ENCODE measurements at regions not wholly inside any gene's neighbourhood (a gene's known extent, or its start where the extent isn't known, plus 50 kb on each side); places are given as distances from the start of the nearest gene placed in this dataset.
"Not testable (repeated sequence)": the region's sequence is repeated elsewhere in the genome, so short reads cannot be mapped to it uniquely, and the experiment has no call there.

GRCh38 chr5:100119903-100120302 is 415.3 kb upstream of the FAM174A start:
- TF ChIP-seq CTCF (conservative IDR thresholded peaks at IDR 0.05; ENCODE audit: low read depth, low read length) = no peak
- DNase-seq (ENCODE audit: low read depth) = no peak
- H3K4me3 ChIP-seq (ENCODE audit: low read depth, low read length) = no peak overlapping the region

- DNase-seq (ENCODE audit: low read depth) = no peak
- H3K4me3 ChIP-seq (ENCODE audit: low read depth, low read length) = no peak overlapping the region
- TF ChIP-seq CTCF (conservative IDR thresholded peaks at IDR 0.05; ENCODE audit: low read depth, low read length) = no peak
Observed at GRCh38 chr5:100110497-100110896, 424.7 kb upstream of the FAM174A start.

GRCh38 chr5:100108883-100109282 is 426.3 kb upstream of the FAM174A start:
- DNase-seq (ENCODE audit: low read depth) = no peak
- no peak for TF ChIP-seq CTCF (conservative IDR thresholded peaks at IDR 0.05; ENCODE audit: low read depth, low read length)
- no peak overlapping the region for H3K4me3 ChIP-seq (ENCODE audit: low read depth, low read length)

- DNase-seq (ENCODE audit: low read depth); H3K4me3 ChIP-seq (ENCODE audit: low read depth, low read length): not testable (repeated sequence)
Observed at GRCh38 chr5:100103592-100104119, 431.5 kb upstream of the FAM174A start.

- not testable (repeated sequence) for DNase-seq (ENCODE audit: low read depth); H3K4me3 ChIP-seq (ENCODE audit: low read depth, low read length)
Observed at GRCh38 chr5:100101466-100101865, 433.7 kb upstream of the FAM174A start.

- H3K4me3 ChIP-seq (ENCODE audit: low read depth, low read length); DNase-seq (ENCODE audit: low read depth): not testable (repeated sequence)
Observed at GRCh38 chr5:100096328-100096727, 438.8 kb upstream of the FAM174A start.

GRCh38 chr5:100080703-100081102 is 454.5 kb upstream of the FAM174A start:
- H3K4me3 ChIP-seq (ENCODE audit: low read depth, low read length); DNase-seq (ENCODE audit: low read depth): not testable (repeated sequence)

- not testable (repeated sequence) for DNase-seq (ENCODE audit: low read depth); H3K4me3 ChIP-seq (ENCODE audit: low read depth, low read length)
Observed at GRCh38 chr5:100079163-100079562, 456.0 kb upstream of the FAM174A start.

GRCh38 chr5:100066020-100066419 is 469.2 kb upstream of the FAM174A start:
- DNase-seq (ENCODE audit: low read depth); H3K4me3 ChIP-seq (ENCODE audit: low read depth, low read length): not testable (repeated sequence)

GRCh38 chr5:100043475-100043874 is 491.7 kb upstream of the FAM174A start:
- no peak for TF ChIP-seq CTCF (conservative IDR thresholded peaks at IDR 0.05; ENCODE audit: low read depth, low read length)
- DNase-seq (ENCODE audit: low read depth) = no peak
- H3K4me3 ChIP-seq (ENCODE audit: low read depth, low read length) = no peak overlapping the region
